Fibroblast of lung (primary cell): ENCODE measurements at regions not wholly inside any gene's neighbourhood (a gene's known extent, or its start where the extent isn't known, plus 50 kb on each side); places are given as distances from the start of the nearest gene placed in this dataset.

ENCODE experiments used
- DNase-seq, 2 donors: peaks; one replicate each; pipeline versions ENCODE4 v3.0.0 to v3.0.0-alpha.2; 2010; ENCODE audit warnings: low read depth in 2 of 2
- H2AFZ ChIP-seq: 2 replicates; pipeline ENCODE4 v1.5.1; 2012; ENCODE audit warnings: low read length, control low read depth, inconsistent platforms
- H3K27ac ChIP-seq: 2 replicates; pipeline ENCODE4 v1.5.1; 2011; ENCODE audit warnings: low read length, control low read depth; ENCODE audit not compliant: insufficient read depth
- H3K27me3 ChIP-seq: 2 replicates; pipeline ENCODE4 v1.5.1; 2011; ENCODE audit warnings: mild to moderate bottlenecking, low read length; ENCODE audit not compliant: control insufficient read depth, insufficient read depth
- H3K36me3 ChIP-seq: 2 replicates; pipeline ENCODE4 v1.5.1; 2011; ENCODE audit warnings: low read length; ENCODE audit not compliant: control insufficient read depth, insufficient read depth
- H3K4me1 ChIP-seq: 2 replicates; pipeline ENCODE4 v1.5.1; 2011; ENCODE audit warnings: low read length; ENCODE audit not compliant: control insufficient read depth, insufficient read depth; ENCODE audit errors: extremely low read depth
- H3K4me2 ChIP-seq: 2 replicates; pipeline ENCODE4 v1.5.1; 2011; ENCODE audit warnings: low read length, control low read depth; ENCODE audit not compliant: insufficient read depth; ENCODE audit errors: extremely low read depth
- H3K4me3 ChIP-seq, 4 experiments: fragments of 200-600 bp in 1 of 4; sonication (generic) in 1 of 4; replicated peaks in 1 of 4; 2 replicates each; pipeline ENCODE4 v1.5.1; 2011 to 2016; ENCODE audit warnings: low read length in 4 of 4, low read depth in 3 of 4, mild to moderate bottlenecking in 3 of 4, control low read depth in 2 of 4, inconsistent platforms in 1 of 4, mixed read lengths in 1 of 4; ENCODE audit not compliant: insufficient read depth in 1 of 4; ENCODE audit errors: control extremely low read depth in 1 of 4
- H3K79me2 ChIP-seq: 2 replicates; pipeline ENCODE4 v1.5.1; 2012; ENCODE audit warnings: mild to moderate bottlenecking, low read length, inconsistent platforms; ENCODE audit not compliant: control insufficient read depth, insufficient read depth
- H3K9ac ChIP-seq: 2 replicates; pipeline ENCODE4 v1.5.1; 2011; ENCODE audit warnings: mild to moderate bottlenecking, low read length, control low read depth; ENCODE audit not compliant: insufficient read depth
- H3K9me3 ChIP-seq: 2 replicates; pipeline ENCODE4 v1.5.1; 2012; ENCODE audit warnings: low read depth, low read length; ENCODE audit not compliant: control insufficient read depth, insufficient read depth
- H4K20me1 ChIP-seq: 2 replicates; pipeline ENCODE4 v1.5.1; 2011; ENCODE audit warnings: low read length; ENCODE audit not compliant: control insufficient read depth, insufficient read depth; ENCODE audit errors: extremely low read depth
- EZH2 ChIP-seq: IDR thresholded peaks from 2 replicates; pipeline ENCODE4 v1.5.1; 2012; ENCODE audit warnings: low read length, control low read depth, mild to moderate bottlenecking; ENCODE audit errors: missing control alignments
- TF ChIP-seq, protein P1 (sequence below), 2 donors: IDR thresholded peaks in 1 of 2; conservative IDR thresholded peaks in 1 of 2; 1 replicate in 1 of 2; 2 replicates in 1 of 2; pipeline ENCODE4 v1.5.1; 2011 to 2012; ENCODE audit warnings: low read length in 2 of 2, control low read depth in 1 of 2, inconsistent platforms in 1 of 2, low read depth in 1 of 2, mild to moderate bottlenecking in 1 of 2

DNA sequence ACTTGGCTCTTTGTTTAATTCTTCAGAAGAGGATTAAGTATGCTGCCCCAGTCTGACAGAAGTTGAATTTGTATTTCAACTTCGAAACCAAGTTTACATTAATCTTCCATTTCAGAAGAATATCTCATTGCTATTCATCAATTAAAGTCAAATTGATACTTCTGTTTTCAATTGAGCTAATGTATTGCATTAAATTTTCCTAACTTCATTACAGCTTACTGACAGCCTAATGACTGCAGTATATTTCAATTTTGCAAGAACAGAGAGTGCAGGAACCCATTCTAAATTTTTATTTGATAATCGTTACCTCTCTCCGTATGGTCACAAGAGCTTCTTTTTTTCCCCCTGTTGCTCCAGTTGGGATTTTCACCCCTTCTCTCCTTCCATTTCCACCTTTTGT, 218.0 kb downstream of the CALCRL start:
- Histone ChIP-seq H3K4me3 (no peak overlapping the region), H3K36me3 (no peaks in the 10 kb centered on the region), H3K4me1 (no peaks in the 10 kb centered on the region), H3K27me3 (no peaks in the 10 kb centered on the region), H3K9ac (no peak overlapping the region), H3K27ac (no peak overlapping the region), H4K20me1 (no peaks in the 10 kb centered on the region), H3K4me2 (no peak overlapping the region), H3K79me2 (no peaks in the 10 kb centered on the region), H2AFZ (no peak overlapping the region), H3K9me3 (no peaks in the 10 kb centered on the region)
- TF ChIP-seq, protein P1, sequence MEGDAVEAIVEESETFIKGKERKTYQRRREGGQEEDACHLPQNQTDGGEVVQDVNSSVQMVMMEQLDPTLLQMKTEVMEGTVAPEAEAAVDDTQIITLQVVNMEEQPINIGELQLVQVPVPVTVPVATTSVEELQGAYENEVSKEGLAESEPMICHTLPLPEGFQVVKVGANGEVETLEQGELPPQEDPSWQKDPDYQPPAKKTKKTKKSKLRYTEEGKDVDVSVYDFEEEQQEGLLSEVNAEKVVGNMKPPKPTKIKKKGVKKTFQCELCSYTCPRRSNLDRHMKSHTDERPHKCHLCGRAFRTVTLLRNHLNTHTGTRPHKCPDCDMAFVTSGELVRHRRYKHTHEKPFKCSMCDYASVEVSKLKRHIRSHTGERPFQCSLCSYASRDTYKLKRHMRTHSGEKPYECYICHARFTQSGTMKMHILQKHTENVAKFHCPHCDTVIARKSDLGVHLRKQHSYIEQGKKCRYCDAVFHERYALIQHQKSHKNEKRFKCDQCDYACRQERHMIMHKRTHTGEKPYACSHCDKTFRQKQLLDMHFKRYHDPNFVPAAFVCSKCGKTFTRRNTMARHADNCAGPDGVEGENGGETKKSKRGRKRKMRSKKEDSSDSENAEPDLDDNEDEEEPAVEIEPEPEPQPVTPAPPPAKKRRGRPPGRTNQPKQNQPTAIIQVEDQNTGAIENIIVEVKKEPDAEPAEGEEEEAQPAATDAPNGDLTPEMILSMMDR (conservative IDR thresholded peaks at IDR 0.05 in 1 of 2, IDR thresholded peaks at IDR 0.05 in 1 of 2; ENCODE audit: low read depth in 1 of 2, low read length in 2 of 2) = no peak
- no peak for TF ChIP-seq EZH2
- no peak for DNase-seq

DNA sequence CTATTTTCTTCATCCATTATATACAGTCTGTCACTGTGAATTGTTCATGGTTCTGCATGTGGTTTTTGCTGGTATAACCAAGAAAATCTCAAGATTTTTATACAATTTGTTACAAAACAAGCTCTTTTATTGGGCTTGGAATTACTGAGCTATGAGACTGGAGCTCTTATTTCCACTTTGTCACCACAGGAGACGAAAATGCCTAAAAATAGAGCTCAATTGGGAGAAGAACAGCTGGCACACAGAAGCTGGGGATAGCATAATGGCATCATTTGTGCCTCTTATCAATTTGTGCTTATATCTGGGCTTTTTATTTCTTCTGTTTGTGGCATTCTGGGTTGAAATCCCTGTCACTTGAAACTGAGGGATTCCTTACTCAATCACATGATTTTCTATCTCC, 219.1 kb downstream of the CALCRL start:
- TF ChIP-seq EZH2 = no peak
- TF ChIP-seq, protein P1 (conservative IDR thresholded peaks at IDR 0.05 in 1 of 2, IDR thresholded peaks at IDR 0.05 in 1 of 2; ENCODE audit: low read depth in 1 of 2, low read length in 2 of 2) = no peak
- Histone ChIP-seq H3K27me3 (no peaks in the 10 kb centered on the region), H3K4me3 (no peak overlapping the region), H3K27ac (no peak overlapping the region), H2AFZ (no peak overlapping the region), H3K36me3 (no peaks in the 10 kb centered on the region), H3K9ac (no peak overlapping the region), H3K4me2 (no peak overlapping the region), H3K9me3 (no peaks in the 10 kb centered on the region), H4K20me1 (no peaks in the 10 kb centered on the region), H3K4me1 (no peaks in the 10 kb centered on the region), H3K79me2 (no peaks in the 10 kb centered on the region)
- no peak for DNase-seq

DNA sequence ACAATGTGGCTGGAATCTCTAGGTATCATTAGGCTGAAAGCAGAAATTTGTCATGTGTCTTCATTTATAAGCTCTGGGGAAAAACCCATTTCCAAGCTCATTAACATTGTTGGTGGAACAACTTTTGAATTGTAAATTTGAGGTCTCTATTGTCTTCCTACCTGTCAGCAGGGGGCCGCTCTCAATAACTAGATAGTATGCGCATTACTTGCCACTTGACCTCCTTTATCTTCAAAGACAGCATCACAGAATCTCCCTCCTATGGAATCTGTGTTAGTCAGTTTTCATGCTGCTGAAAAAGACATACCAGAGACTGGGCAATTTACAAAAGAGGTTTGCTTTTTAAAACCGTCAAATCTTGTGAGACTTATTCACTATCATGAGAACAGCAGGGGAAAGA, 223.1 kb downstream of the CALCRL start:
- Histone ChIP-seq H3K27me3 (no peaks in the 10 kb centered on the region), H3K4me3 (no peak overlapping the region), H3K27ac (no peak overlapping the region), H3K9me3 (no peaks in the 10 kb centered on the region), H3K4me2 (no peak overlapping the region), H2AFZ (no peak overlapping the region), H4K20me1 (no peaks in the 10 kb centered on the region), H3K36me3 (no peaks in the 10 kb centered on the region), H3K9ac (no peak overlapping the region), H3K4me1 (no peaks in the 10 kb centered on the region), H3K79me2 (no peaks in the 10 kb centered on the region)
- no peak for DNase-seq
- no peak for TF ChIP-seq EZH2
- TF ChIP-seq, protein P1 (conservative IDR thresholded peaks at IDR 0.05 in 1 of 2, IDR thresholded peaks at IDR 0.05 in 1 of 2; ENCODE audit: low read depth in 1 of 2, low read length in 2 of 2) = no peak
